Suprapubic skin (tissue), 3 donors: ENCODE measurements at regions not wholly inside any gene's neighbourhood (a gene's known extent, or its start where the extent isn't known, plus 50 kb on each side); places are given as distances from the start of the nearest gene placed in this dataset.

Experiments used
- POLR2AphosphoS5 ChIP-seq, 3 donors: sonication (generic); formaldehyde crosslinking; IDR thresholded peaks; one replicate each; pipeline ENCODE4 v1.6.1; 2017; ENCODE audit warnings: antibody characterized with exemption in 3 of 3
- TF ChIP-seq, protein P1 (sequence below), 2 donors: fragments of 200-600 bp in 1 of 2; fragments of 450-650 bp in 1 of 2; sonication (generic) in 1 of 2; IDR thresholded peaks; one replicate each; pipeline ENCODE4 v1.5.1; 2016 to 2019; ENCODE audit warnings: antibody characterized with exemption in 2 of 2, mild to moderate bottlenecking in 1 of 2, moderate library complexity in 1 of 2

DNA sequence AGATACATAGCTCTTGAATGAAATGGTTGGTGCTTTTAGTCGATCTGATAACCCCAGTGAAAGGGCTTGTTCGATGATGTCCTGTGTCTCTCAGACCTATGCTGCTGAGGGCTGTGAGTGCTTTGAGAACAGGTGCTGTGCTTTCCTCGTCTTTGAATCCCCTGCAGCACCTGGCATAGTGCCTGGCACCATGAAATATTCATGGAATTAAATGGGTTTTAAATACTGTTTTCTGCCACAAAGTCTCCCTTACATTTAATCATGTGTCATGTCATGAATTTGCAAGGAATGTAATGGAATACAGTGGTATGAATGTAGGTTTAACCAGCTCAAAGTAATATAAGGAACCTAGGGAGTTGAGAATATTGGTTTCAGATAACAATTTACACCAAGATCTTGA lies 220.5 kb upstream of the PRICKLE1 start:
- TF ChIP-seq POLR2AphosphoS5 (IDR thresholded peaks at IDR 0.05) = no peak
- TF ChIP-seq, protein P1, sequence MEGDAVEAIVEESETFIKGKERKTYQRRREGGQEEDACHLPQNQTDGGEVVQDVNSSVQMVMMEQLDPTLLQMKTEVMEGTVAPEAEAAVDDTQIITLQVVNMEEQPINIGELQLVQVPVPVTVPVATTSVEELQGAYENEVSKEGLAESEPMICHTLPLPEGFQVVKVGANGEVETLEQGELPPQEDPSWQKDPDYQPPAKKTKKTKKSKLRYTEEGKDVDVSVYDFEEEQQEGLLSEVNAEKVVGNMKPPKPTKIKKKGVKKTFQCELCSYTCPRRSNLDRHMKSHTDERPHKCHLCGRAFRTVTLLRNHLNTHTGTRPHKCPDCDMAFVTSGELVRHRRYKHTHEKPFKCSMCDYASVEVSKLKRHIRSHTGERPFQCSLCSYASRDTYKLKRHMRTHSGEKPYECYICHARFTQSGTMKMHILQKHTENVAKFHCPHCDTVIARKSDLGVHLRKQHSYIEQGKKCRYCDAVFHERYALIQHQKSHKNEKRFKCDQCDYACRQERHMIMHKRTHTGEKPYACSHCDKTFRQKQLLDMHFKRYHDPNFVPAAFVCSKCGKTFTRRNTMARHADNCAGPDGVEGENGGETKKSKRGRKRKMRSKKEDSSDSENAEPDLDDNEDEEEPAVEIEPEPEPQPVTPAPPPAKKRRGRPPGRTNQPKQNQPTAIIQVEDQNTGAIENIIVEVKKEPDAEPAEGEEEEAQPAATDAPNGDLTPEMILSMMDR (IDR thresholded peaks at IDR 0.05) = no peak
